ENCODE measurements at regions not wholly inside any gene's neighbourhood (a gene's known extent, or its start where the extent isn't known, plus 50 kb on each side); places are given as distances from the start of the nearest gene placed in this dataset.

GRCh38 chr6:43870660-43871061 lies 100.7 kb downstream of the VEGFA start:
- H3K27me3 ChIP-seq (ENCODE audit: insufficient read depth, low read length): no peaks in the 10 kb centered on the region
- no peak overlapping the region for H2BK5ac ChIP-seq (ENCODE audit: low read depth, low read length, poor library complexity)
- no peak overlapping the region for H3K4me2 ChIP-seq (ENCODE audit: low read length)
- no peaks in the 10 kb centered on the region for H3K36me3 ChIP-seq (ENCODE audit: control insufficient read depth in 1 of 2, insufficient read depth in 2 of 2, low read length in 2 of 2)
- no peak overlapping the region for H4K91ac ChIP-seq (ENCODE audit: low read depth, low read length)
- H3K23ac ChIP-seq (ENCODE audit: low read length): no peak overlapping the region
- H2AK5ac ChIP-seq (ENCODE audit: low read length): no peak overlapping the region
- H3K79me1 ChIP-seq (ENCODE audit: low read length): no peaks in the 10 kb centered on the region
- no peak overlapping the region for H4K8ac ChIP-seq (ENCODE audit: low read depth, low read length)
- no peak overlapping the region for H3K27ac ChIP-seq (ENCODE audit: low read depth, low read length)
- no peak overlapping the region for H2BK12ac ChIP-seq (ENCODE audit: low read length)
- H3K4me3 ChIP-seq (ENCODE audit: low read depth, low read length): no peak overlapping the region
- H3K18ac ChIP-seq (ENCODE audit: low read length): no peak overlapping the region
- H3K9ac ChIP-seq (ENCODE audit: low read length): no peak overlapping the region
- H3K14ac ChIP-seq (ENCODE audit: low read length): no peak overlapping the region
- H3K79me2 ChIP-seq (ENCODE audit: control insufficient read depth, insufficient read depth, low read length, poor library complexity): no peaks in the 10 kb centered on the region
- peaks cover 3 to 4% of the 10 kb centered on the region in 2 experiments for H3K4me1 ChIP-seq (ENCODE audit: control insufficient read depth in 1 of 2, insufficient read depth in 2 of 2, low read length in 2 of 2)
- no peak for DNase-seq
- WGBS (ENCODE audit: extremely low coverage, insufficient coverage, insufficient read length): no CpG with 5 or more reads among the region's 3 CpGs
- no peak overlapping the region for H2BK120ac ChIP-seq (ENCODE audit: insufficient read depth, low read length, poor library complexity)
- no peak overlapping the region for H2AFZ ChIP-seq (ENCODE audit: insufficient read depth, low read length, poor library complexity)
- no peak overlapping the region for H4K12ac ChIP-seq (ENCODE audit: low read depth, low read length)
- no peaks in the 10 kb centered on the region for H3K9me3 ChIP-seq (ENCODE audit: insufficient read depth, low read depth, low read length)
- no peak overlapping the region for H3K4ac ChIP-seq (ENCODE audit: low read depth, low read length)

GRCh38 chr6:43869792-43870659 lies 100.0 kb downstream of the VEGFA start:
- Histone ChIP-seq H3K18ac (ENCODE audit: low read length) (no peak overlapping the region), H3K4me3 (ENCODE audit: low read depth, low read length) (no peak overlapping the region), H2AFZ (ENCODE audit: insufficient read depth, low read length, poor library complexity) (no peak overlapping the region), H3K9me3 (ENCODE audit: insufficient read depth, low read depth, low read length) (no peaks in the 10 kb centered on the region), H3K27ac (ENCODE audit: low read depth, low read length) (no peak overlapping the region), H3K14ac (ENCODE audit: low read length) (no peak overlapping the region), H3K79me2 (ENCODE audit: control insufficient read depth, insufficient read depth, low read length, poor library complexity) (no peaks in the 10 kb centered on the region), H3K27me3 (ENCODE audit: insufficient read depth, low read length) (no peaks in the 10 kb centered on the region), H3K79me1 (ENCODE audit: low read length) (no peaks in the 10 kb centered on the region), H2BK5ac (ENCODE audit: low read depth, low read length, poor library complexity) (no peak overlapping the region), H3K4me1 (ENCODE audit: control insufficient read depth in 1 of 2, insufficient read depth in 2 of 2, low read length in 2 of 2) (peaks cover under 1 to 4% of the 10 kb centered on the region in 2 experiments), H3K23ac (ENCODE audit: low read length) (no peak overlapping the region), H2AK5ac (ENCODE audit: low read length) (no peak overlapping the region), H4K8ac (ENCODE audit: low read depth, low read length) (no peak overlapping the region), H3K4ac (ENCODE audit: low read depth, low read length) (no peak overlapping the region), H2BK12ac (ENCODE audit: low read length) (no peak overlapping the region), H3K36me3 (ENCODE audit: control insufficient read depth in 1 of 2, insufficient read depth in 2 of 2, low read length in 2 of 2) (no peaks in the 10 kb centered on the region), H3K4me2 (ENCODE audit: low read length) (no peak overlapping the region), H4K91ac (ENCODE audit: low read depth, low read length) (no peak overlapping the region), H4K12ac (ENCODE audit: low read depth, low read length) (no peak overlapping the region), H3K9ac (ENCODE audit: low read length) (no peak overlapping the region), H2BK120ac (ENCODE audit: insufficient read depth, low read length, poor library complexity) (no peak overlapping the region)
- no CpG with 5 or more reads among the region's 8 CpGs for WGBS (ENCODE audit: extremely low coverage, insufficient coverage, insufficient read length)
- DNase-seq: no peak

GRCh38 chr6:43869079-43869710 lies 99.2 kb downstream of the VEGFA start:
- Histone ChIP-seq H3K14ac (ENCODE audit: low read length) (no peak overlapping the region), H3K9me3 (ENCODE audit: insufficient read depth, low read depth, low read length) (no peaks in the 10 kb centered on the region), H2AFZ (ENCODE audit: insufficient read depth, low read length, poor library complexity) (no peak overlapping the region), H4K91ac (ENCODE audit: low read depth, low read length) (no peak overlapping the region), H2BK120ac (ENCODE audit: insufficient read depth, low read length, poor library complexity) (no peak overlapping the region), H3K4me1 (ENCODE audit: control insufficient read depth in 1 of 2, insufficient read depth in 2 of 2, low read length in 2 of 2) (peaks cover 0 to 2% of the 10 kb centered on the region in 2 experiments), H3K79me1 (ENCODE audit: low read length) (no peaks in the 10 kb centered on the region), H2BK12ac (ENCODE audit: low read length) (no peak overlapping the region), H3K79me2 (ENCODE audit: control insufficient read depth, insufficient read depth, low read length, poor library complexity) (no peaks in the 10 kb centered on the region), H3K27ac (ENCODE audit: low read depth, low read length) (no peak overlapping the region), H3K27me3 (ENCODE audit: insufficient read depth, low read length) (no peaks in the 10 kb centered on the region), H3K4me3 (ENCODE audit: low read depth, low read length) (no peak overlapping the region), H3K18ac (ENCODE audit: low read length) (no peak overlapping the region), H2BK5ac (ENCODE audit: low read depth, low read length, poor library complexity) (no peak overlapping the region), H3K23ac (ENCODE audit: low read length) (no peak overlapping the region), H4K8ac (ENCODE audit: low read depth, low read length) (no peak overlapping the region), H3K36me3 (ENCODE audit: control insufficient read depth in 1 of 2, insufficient read depth in 2 of 2, low read length in 2 of 2) (no peaks in the 10 kb centered on the region), H2AK5ac (ENCODE audit: low read length) (no peak overlapping the region), H3K4me2 (ENCODE audit: low read length) (no peak overlapping the region), H4K12ac (ENCODE audit: low read depth, low read length) (no peak overlapping the region), H3K4ac (ENCODE audit: low read depth, low read length) (no peak overlapping the region), H3K9ac (ENCODE audit: low read length) (no peak overlapping the region)
- DNase-seq: peak in 1 of 2 donors; percentile 28
- no CpG with 5 or more reads among the region's 12 CpGs for WGBS (ENCODE audit: extremely low coverage, insufficient coverage, insufficient read length)

- Histone ChIP-seq H3K18ac (ENCODE audit: low read length) (no peak overlapping the region), H3K14ac (ENCODE audit: low read length) (no peak overlapping the region), H3K4me2 (ENCODE audit: low read length) (no peak overlapping the region), H3K4me3 (ENCODE audit: low read depth, low read length) (no peak overlapping the region), H4K12ac (ENCODE audit: low read depth, low read length) (no peak overlapping the region), H3K4ac (ENCODE audit: low read depth, low read length) (no peak overlapping the region), H2BK5ac (ENCODE audit: low read depth, low read length, poor library complexity) (no peak overlapping the region), H3K9me3 (ENCODE audit: insufficient read depth, low read depth, low read length) (no peaks in the 10 kb centered on the region), H2BK120ac (ENCODE audit: insufficient read depth, low read length, poor library complexity) (no peak overlapping the region), H3K27ac (ENCODE audit: low read depth, low read length) (no peak overlapping the region), H2AFZ (ENCODE audit: insufficient read depth, low read length, poor library complexity) (no peak overlapping the region), H3K4me1 (ENCODE audit: control insufficient read depth in 1 of 2, insufficient read depth in 2 of 2, low read length in 2 of 2) (no peaks in the 10 kb centered on the region), H3K79me2 (ENCODE audit: control insufficient read depth, insufficient read depth, low read length, poor library complexity) (no peaks in the 10 kb centered on the region), H2BK12ac (ENCODE audit: low read length) (no peak overlapping the region), H3K79me1 (ENCODE audit: low read length) (no peaks in the 10 kb centered on the region), H3K23ac (ENCODE audit: low read length) (no peak overlapping the region), H4K8ac (ENCODE audit: low read depth, low read length) (no peak overlapping the region), H4K91ac (ENCODE audit: low read depth, low read length) (no peak overlapping the region), H2AK5ac (ENCODE audit: low read length) (no peak overlapping the region), H3K27me3 (ENCODE audit: insufficient read depth, low read length) (no peaks in the 10 kb centered on the region), H3K36me3 (ENCODE audit: control insufficient read depth in 1 of 2, insufficient read depth in 2 of 2, low read length in 2 of 2) (no peaks in the 10 kb centered on the region), H3K9ac (ENCODE audit: low read length) (no peak overlapping the region)
- no peak for DNase-seq
- no CpG with 5 or more reads among the region's 6 CpGs for WGBS (ENCODE audit: extremely low coverage, insufficient coverage, insufficient read length)
Measured at GRCh38 chr6:43868467-43868866, 98.5 kb downstream of the VEGFA start.

All from trophoblast cell (in vitro differentiated cells and primary cell).